Fibroblast of lung (primary cell): ENCODE measurements at regions not wholly inside any gene's neighbourhood (a gene's known extent, or its start where the extent isn't known, plus 50 kb on each side); places are given as distances from the start of the nearest gene placed in this dataset.

Experiments used
- CTCF ChIP-seq, 2 donors: IDR thresholded peaks in 1 of 2; conservative IDR thresholded peaks in 1 of 2; 1 replicate in 1 of 2; 2 replicates in 1 of 2; pipeline ENCODE4 v1.5.1; 2011 to 2012; ENCODE audit warnings: low read length in 2 of 2, control low read depth in 1 of 2, inconsistent platforms in 1 of 2, low read depth in 1 of 2, mild to moderate bottlenecking in 1 of 2
- EZH2 ChIP-seq: IDR thresholded peaks from 2 replicates; pipeline ENCODE4 v1.5.1; 2012; ENCODE audit warnings: low read length, control low read depth, mild to moderate bottlenecking; ENCODE audit errors: missing control alignments

GRCh38 chr22:46031965-46032851 is 55.2 kb upstream of the WNT7B start:
- TF ChIP-seq CTCF (conservative IDR thresholded peaks at IDR 0.05 in 1 of 2, IDR thresholded peaks at IDR 0.05 in 1 of 2; ENCODE audit: low read depth in 1 of 2, low read length in 2 of 2) = no peak
- TF ChIP-seq EZH2 = no peak
